GM12864 (cell line): ENCODE measurements at regions not wholly inside any gene's neighbourhood (a gene's known extent, or its start where the extent isn't known, plus 50 kb on each side); places are given as distances from the start of the nearest gene placed in this dataset.

Experiments used
- DNase-seq: peaks from one replicate; pipeline ENCODE4 v3.0.0-alpha.2; 2011; ENCODE audit warnings: low read depth
- H3K4me3 ChIP-seq: 2 replicates; pipeline ENCODE4 v1.5.1; 2011; ENCODE audit warnings: mild to moderate bottlenecking, low read depth, low read length, control low read depth
- CTCF ChIP-seq: IDR thresholded peaks from 2 replicates; pipeline ENCODE4 v1.5.1; 2011; ENCODE audit warnings: low read depth, mild to moderate bottlenecking, moderate library complexity, low read length, control low read depth, inconsistent platforms; ENCODE audit errors: missing control alignments

DNA sequence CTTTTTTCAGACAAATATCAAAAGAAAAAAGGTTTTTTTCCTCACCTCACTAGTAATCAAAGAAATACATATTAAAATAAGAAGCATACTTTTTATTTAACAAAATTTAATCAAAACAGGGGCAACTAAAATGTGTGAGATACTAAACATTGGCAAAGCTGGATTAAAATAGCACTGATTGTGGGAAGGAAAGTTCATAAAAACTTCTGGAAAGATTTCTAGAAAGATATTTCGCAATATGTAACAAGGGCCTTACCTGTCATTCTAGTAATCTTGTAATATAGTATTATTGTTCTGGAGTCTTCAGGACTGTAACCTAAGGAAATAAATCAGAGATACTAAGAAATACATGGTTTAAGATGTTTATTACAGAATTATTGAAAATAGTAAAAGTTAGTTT, 482.5 kb downstream of the SUCLA2 start:
- DNase-seq, result no peak
- TF ChIP-seq CTCF, result no peak
- no peak overlapping the region for H3K4me3 ChIP-seq

GRCh38 chr13:47511647-47512046, 489.4 kb downstream of the SUCLA2 start:
- H3K4me3 ChIP-seq, result no peak overlapping the region
- TF ChIP-seq CTCF, result no peak
- no peak for DNase-seq

GRCh38 chr13:47508527-47509228, 492.4 kb downstream of the SUCLA2 start:
- H3K4me3 ChIP-seq, result no peak overlapping the region
- no peak for TF ChIP-seq CTCF
- DNase-seq, result no peak

DNA sequence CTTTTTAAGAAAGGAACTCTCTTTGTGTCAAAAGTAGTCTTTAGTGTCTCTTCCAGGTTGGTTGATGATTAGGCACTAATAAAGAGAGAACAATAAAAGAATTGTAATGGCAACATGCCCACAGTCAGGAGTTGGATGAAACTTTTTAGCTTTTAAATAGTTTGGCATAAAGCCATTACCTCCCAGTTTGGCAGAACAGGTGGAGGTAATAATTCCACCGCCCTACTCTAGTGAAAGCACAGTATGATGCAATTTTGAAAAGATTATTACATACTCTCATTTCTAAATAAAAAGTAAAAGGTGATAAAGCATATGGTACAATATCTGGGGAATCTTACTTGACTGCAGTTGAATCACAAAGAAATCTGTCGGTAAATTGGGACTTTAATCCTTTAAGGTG, 497.6 kb downstream of the SUCLA2 start:
- H3K4me3 ChIP-seq, result no peak overlapping the region
- TF ChIP-seq CTCF, result no peak
- DNase-seq, result no peak

DNA sequence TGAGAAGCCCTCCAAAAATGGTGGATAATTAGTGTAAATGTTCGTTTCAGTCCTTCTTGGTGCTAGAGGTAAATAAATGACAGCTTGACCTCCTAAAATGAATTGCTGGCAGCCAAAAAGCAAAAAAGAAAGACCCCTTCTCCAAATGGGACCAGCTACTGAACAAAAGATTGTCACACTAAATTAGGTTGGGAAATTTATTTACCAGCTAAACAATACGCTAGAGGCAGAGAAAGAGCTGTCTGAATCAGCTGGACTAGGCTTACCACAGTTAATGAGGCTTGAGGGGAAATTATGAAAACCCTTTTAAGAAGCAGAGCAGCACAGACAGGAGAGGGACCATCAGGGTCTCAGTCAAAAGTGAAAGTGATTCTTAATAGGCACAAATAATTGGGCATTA, 498.9 kb downstream of the SUCLA2 start:
- no peak for DNase-seq
- TF ChIP-seq CTCF, result no peak
- no peak overlapping the region for H3K4me3 ChIP-seq

DNA sequence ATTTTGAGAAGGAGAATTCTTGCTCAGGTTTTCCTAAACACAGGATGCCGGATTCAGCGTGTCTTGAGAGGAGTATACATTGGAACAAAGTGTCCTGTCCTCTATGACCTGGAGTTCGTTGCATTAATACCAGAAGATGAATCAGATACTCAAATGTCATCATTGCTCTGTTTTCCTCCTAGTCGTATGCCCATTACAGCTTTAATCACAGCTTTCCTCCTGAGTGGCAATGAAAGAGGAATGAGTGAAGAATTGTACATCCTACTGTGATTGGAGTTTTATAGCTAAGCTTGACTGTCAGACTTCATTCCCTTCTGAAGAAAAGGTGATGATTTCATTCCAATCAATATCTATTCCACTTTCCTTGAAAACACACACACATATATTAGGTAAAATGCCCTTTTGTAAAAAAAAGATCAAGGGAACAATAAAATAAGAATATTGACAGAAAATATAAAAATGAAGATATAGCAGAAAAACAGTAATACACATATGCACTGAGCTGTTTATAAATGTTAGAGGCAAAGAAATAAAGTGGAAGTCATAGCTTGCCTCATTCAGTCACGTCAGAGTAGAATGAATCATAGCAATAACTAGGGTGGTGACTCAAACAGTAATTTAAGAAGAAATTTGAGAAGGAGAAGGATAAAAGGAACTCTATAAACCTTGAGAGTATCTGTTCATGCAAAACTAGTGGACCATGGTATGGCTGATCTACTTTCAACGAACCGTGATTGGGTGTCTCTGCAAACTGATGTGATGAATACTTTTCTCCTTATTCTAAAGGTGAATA, 501.5 kb downstream of the SUCLA2 start:
- DNase-seq, result no peak
- TF ChIP-seq CTCF, result no peak
- no peak overlapping the region for H3K4me3 ChIP-seq
